A549 (cell line): ENCODE measurements at regions not wholly inside any gene's neighbourhood (a gene's known extent, or its start where the extent isn't known, plus 50 kb on each side); places are given as distances from the start of the nearest gene placed in this dataset.

Experiments used
- BHLHE40 ChIP-seq: IDR thresholded peaks from 2 replicates; pipeline ENCODE4 v1.6.1; 2012; ENCODE audit warnings: low read depth, low read length, inconsistent platforms
- KDM1A ChIP-seq: fragments of 200-600 bp; sonication (generic); IDR thresholded peaks from 2 replicates; pipeline ENCODE4 v1.6.1; 2016; ENCODE audit warnings: low read depth, mild to moderate bottlenecking
- POLR2A ChIP-seq: IDR thresholded peaks from 2 replicates; pipeline ENCODE4 v1.6.1; 2012; ENCODE audit warnings: mild to moderate bottlenecking, low read length
- POLR2AphosphoS2 ChIP-seq: conservative IDR thresholded peaks from 2 replicates; pipeline ENCODE4 v1.6.1; 2012; ENCODE audit warnings: low read length, improper control_type of control experiment, inconsistent platforms
- RFX5 ChIP-seq: fragments of 450-650 bp; IDR thresholded peaks from 2 replicates; pipeline ENCODE4 v1.7.1; 2014; ENCODE audit warnings: antibody characterized with exemption, mild to moderate bottlenecking, moderate library complexity
- TF ChIP-seq, protein P1 (sequence below): fragments of >200 bp; sonication (Bioruptor Twin); formaldehyde crosslinking; IDR thresholded peaks from 3 replicates; pipeline ENCODE4 v1.5.1; 2016
- TF ChIP-seq, protein P2 (sequence below): fragments of 450-650 bp; IDR thresholded peaks from 2 replicates; pipeline ENCODE4 v1.6.1; 2014; ENCODE audit warnings: antibody characterized with exemption

DNA sequence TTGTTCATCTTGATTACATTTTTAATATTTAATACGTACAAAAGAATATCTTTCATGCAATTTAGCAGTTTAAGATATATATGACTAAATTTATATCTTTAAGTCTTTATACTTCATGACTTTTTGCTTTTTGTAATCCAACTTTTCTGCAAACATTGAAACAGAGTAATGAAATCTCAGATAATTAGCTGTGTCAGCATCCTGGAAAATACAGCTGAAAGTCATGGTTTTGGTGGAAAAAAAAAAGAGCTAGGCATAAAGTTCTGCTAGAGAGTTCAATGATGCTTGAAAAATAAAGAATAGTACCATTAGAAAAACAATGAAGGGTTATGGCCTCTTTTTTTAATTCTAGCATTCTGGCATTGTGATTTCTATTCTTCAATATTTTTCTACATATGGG, 387.4 kb upstream of the ROBO2 start:
- TF ChIP-seq, protein P1, sequence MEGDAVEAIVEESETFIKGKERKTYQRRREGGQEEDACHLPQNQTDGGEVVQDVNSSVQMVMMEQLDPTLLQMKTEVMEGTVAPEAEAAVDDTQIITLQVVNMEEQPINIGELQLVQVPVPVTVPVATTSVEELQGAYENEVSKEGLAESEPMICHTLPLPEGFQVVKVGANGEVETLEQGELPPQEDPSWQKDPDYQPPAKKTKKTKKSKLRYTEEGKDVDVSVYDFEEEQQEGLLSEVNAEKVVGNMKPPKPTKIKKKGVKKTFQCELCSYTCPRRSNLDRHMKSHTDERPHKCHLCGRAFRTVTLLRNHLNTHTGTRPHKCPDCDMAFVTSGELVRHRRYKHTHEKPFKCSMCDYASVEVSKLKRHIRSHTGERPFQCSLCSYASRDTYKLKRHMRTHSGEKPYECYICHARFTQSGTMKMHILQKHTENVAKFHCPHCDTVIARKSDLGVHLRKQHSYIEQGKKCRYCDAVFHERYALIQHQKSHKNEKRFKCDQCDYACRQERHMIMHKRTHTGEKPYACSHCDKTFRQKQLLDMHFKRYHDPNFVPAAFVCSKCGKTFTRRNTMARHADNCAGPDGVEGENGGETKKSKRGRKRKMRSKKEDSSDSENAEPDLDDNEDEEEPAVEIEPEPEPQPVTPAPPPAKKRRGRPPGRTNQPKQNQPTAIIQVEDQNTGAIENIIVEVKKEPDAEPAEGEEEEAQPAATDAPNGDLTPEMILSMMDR = no peak
- TF ChIP-seq KDM1A (no peak), POLR2A (no peak), BHLHE40 (no peak), POLR2AphosphoS2 (no peak), RFX5 (no peak)
- TF ChIP-seq, protein P2, sequence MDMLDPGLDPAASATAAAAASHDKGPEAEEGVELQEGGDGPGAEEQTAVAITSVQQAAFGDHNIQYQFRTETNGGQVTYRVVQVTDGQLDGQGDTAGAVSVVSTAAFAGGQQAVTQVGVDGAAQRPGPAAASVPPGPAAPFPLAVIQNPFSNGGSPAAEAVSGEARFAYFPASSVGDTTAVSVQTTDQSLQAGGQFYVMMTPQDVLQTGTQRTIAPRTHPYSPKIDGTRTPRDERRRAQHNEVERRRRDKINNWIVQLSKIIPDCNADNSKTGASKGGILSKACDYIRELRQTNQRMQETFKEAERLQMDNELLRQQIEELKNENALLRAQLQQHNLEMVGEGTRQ = no peak
